ENCODE measurements at regions not wholly inside any gene's neighbourhood (a gene's known extent, or its start where the extent isn't known, plus 50 kb on each side); places are given as distances from the start of the nearest gene placed in this dataset.

DNA sequence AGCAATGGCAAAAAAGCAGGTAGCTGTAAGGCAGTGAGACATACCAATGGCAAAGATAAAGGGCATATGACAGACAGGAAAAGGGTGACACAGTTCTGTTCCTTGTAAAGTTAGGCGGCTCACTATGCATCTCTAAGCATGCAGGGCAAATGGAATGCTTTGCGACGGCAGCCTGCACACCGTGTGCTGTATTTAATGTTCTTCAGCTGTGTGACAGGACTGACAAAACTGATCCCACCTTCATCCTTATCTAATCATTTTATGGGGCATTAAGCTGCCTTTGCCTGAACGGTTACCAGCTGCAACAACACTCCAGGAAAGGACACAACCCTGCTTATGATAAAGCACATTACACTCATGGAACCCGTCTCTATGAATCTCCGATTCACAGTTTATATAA, 80.5 kb upstream of the VAV3 start:
- TF ChIP-seq, protein P1, sequence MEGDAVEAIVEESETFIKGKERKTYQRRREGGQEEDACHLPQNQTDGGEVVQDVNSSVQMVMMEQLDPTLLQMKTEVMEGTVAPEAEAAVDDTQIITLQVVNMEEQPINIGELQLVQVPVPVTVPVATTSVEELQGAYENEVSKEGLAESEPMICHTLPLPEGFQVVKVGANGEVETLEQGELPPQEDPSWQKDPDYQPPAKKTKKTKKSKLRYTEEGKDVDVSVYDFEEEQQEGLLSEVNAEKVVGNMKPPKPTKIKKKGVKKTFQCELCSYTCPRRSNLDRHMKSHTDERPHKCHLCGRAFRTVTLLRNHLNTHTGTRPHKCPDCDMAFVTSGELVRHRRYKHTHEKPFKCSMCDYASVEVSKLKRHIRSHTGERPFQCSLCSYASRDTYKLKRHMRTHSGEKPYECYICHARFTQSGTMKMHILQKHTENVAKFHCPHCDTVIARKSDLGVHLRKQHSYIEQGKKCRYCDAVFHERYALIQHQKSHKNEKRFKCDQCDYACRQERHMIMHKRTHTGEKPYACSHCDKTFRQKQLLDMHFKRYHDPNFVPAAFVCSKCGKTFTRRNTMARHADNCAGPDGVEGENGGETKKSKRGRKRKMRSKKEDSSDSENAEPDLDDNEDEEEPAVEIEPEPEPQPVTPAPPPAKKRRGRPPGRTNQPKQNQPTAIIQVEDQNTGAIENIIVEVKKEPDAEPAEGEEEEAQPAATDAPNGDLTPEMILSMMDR (IDR thresholded peaks at IDR 0.05), result no peak
- no peak for TF ChIP-seq POLR2A (IDR thresholded peaks at IDR 0.05)
